Spinal cord (tissue), 9 donors: ENCODE measurements at regions not wholly inside any gene's neighbourhood (a gene's known extent, or its start where the extent isn't known, plus 50 kb on each side); places are given as distances from the start of the nearest gene placed in this dataset.
"Not testable (repeated sequence)": the region's sequence is repeated elsewhere in the genome, so short reads cannot be mapped to it uniquely, and the experiment has no call there.

ENCODE experiments used
- DNase-seq, 6 donors: peaks; one replicate each; pipeline versions ENCODE4 v3.0.0 to v3.0.0-alpha.2; 2013 to 2015; ENCODE audit warnings: low spot score in 6 of 6, low read depth in 4 of 6
- H3K27ac ChIP-seq: one replicate; pipeline ENCODE4 v1.5.1; 2013; ENCODE audit warnings: low read depth, low read length, control low read depth
- H3K27me3 ChIP-seq: one replicate; pipeline ENCODE4 v1.6.1; 2013; ENCODE audit warnings: low read length; ENCODE audit not compliant: control insufficient read depth, insufficient read depth
- H3K36me3 ChIP-seq: one replicate; pipeline ENCODE4 v1.6.1; 2013; ENCODE audit warnings: low read length; ENCODE audit not compliant: control insufficient read depth, insufficient read depth
- H3K4me1 ChIP-seq: one replicate; pipeline ENCODE4 v1.6.1; 2013; ENCODE audit warnings: low read length; ENCODE audit not compliant: control insufficient read depth, insufficient read depth
- H3K4me3 ChIP-seq: one replicate; pipeline ENCODE4 v1.5.1; 2013; ENCODE audit warnings: low read depth, low read length, control low read depth
- H3K9me3 ChIP-seq: one replicate; pipeline ENCODE4 v1.6.1; 2013; ENCODE audit warnings: low read length; ENCODE audit not compliant: control insufficient read depth, insufficient read depth
- WGBS: methylation state at CpG from one replicate; pipeline ENCODE4 v1.1.5; 2013; ENCODE audit warnings: missing lambda C conversion rate; ENCODE audit not compliant: insufficient coverage; 5-methylcytosine and 5-hydroxymethylcytosine counted together
- donor health status: healthy.

GRCh38 chr2:221914334-221914880 is 342.3 kb upstream of the EPHA4 start:
- H3K27me3 ChIP-seq: no peaks in the 10 kb centered on the region
- H3K4me3 ChIP-seq: no peak overlapping the region
- H3K4me1 ChIP-seq: no peaks in the 10 kb centered on the region
- 83% methylated on average over 1 of the region's 3 CpGs for WGBS
- H3K36me3 ChIP-seq: no peaks in the 10 kb centered on the region
- DNase-seq: peak in 1 of 6 donors; percentile 34
- H3K9me3 ChIP-seq: no peaks in the 10 kb centered on the region
- H3K27ac ChIP-seq: no peak overlapping the region

- no CpG with 5 or more reads among the region's 1 CpG for WGBS
- no peaks in the 10 kb centered on the region for H3K9me3 ChIP-seq
- no peak for DNase-seq
Observed at GRCh38 chr2:221911890-221912289, 339.8 kb upstream of the EPHA4 start.

GRCh38 chr2:221911321-221911720 is 339.2 kb upstream of the EPHA4 start:
- Histone ChIP-seq H3K27ac (no peak overlapping the region), H3K36me3 (no peaks in the 10 kb centered on the region), H3K4me1 (no peaks in the 10 kb centered on the region), H3K9me3 (no peaks in the 10 kb centered on the region), H3K27me3 (no peaks in the 10 kb centered on the region), H3K4me3 (no peak overlapping the region)
- no peak for DNase-seq
- no CpG with 5 or more reads among the region's 4 CpGs for WGBS

More at GRCh38 chr2:221911890-221912289, 339.8 kb upstream of the EPHA4 start:
- no peak overlapping the region for H3K27ac ChIP-seq
- H3K4me3 ChIP-seq: no peak overlapping the region
- no peaks in the 10 kb centered on the region for H3K27me3 ChIP-seq
- H3K36me3 ChIP-seq: no peaks in the 10 kb centered on the region
- no peaks in the 10 kb centered on the region for H3K4me1 ChIP-seq

DNA sequence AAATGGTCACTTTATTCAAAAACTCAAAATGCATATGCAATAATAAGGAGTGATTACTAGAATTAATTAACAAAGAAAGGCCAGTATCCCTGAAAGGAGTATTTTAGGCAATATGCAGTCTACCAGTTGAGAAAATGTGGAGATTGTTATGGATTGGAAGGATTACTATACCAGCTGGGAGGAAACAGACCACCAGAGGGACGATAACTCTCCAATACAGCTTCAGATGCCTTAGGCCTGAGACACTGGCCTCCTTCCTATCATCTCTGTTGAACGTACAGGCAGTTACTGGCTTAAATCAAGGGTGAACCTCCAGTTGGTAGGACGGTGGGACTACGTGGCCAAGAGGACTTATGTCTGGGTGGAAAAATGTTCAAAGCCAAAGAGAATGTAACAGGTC is 336.4 kb upstream of the EPHA4 start:
- Histone ChIP-seq H3K27me3 (no peaks in the 10 kb centered on the region), H3K9me3 (no peaks in the 10 kb centered on the region), H3K4me1 (no peaks in the 10 kb centered on the region), H3K4me3 (no peak overlapping the region), H3K36me3 (no peaks in the 10 kb centered on the region), H3K27ac (no peak overlapping the region)
- no peak for DNase-seq
- 86% methylated on average over 1 of the region's 4 CpGs for WGBS

- WGBS: 57% methylated on average over 1 of the region's 3 CpGs
- Histone ChIP-seq H3K9me3 (no peaks in the 10 kb centered on the region), H3K27ac (no peak overlapping the region), H3K27me3 (no peaks in the 10 kb centered on the region), H3K4me1 (peaks cover 3% of the 10 kb centered on the region), H3K36me3 (no peaks in the 10 kb centered on the region), H3K4me3 (no peak overlapping the region)
- DNase-seq: no peak
Observed at GRCh38 chr2:221897718-221898117, 325.6 kb upstream of the EPHA4 start.

GRCh38 chr2:221896505-221897151 is 324.5 kb upstream of the EPHA4 start:
- H3K9me3 ChIP-seq: no peaks in the 10 kb centered on the region
- H3K4me1 ChIP-seq: peaks cover 3% of the 10 kb centered on the region
- no peak overlapping the region for H3K27ac ChIP-seq
- 51% methylated on average over 5 of the region's 10 CpGs for WGBS
- H3K4me3 ChIP-seq: no peak overlapping the region
- DNase-seq: peak in 2 of 6 donors; percentile 30 to 75
- no peaks in the 10 kb centered on the region for H3K27me3 ChIP-seq
- H3K36me3 ChIP-seq: no peaks in the 10 kb centered on the region

- no peaks in the 10 kb centered on the region for H3K27me3 ChIP-seq
- no peaks in the 10 kb centered on the region for H3K36me3 ChIP-seq
- WGBS: 50% methylated on average over 6 of the region's 10 CpGs
- H3K4me3 ChIP-seq: no peak overlapping the region
- peaks cover 3% of the 10 kb centered on the region for H3K4me1 ChIP-seq
- peak in 2 of 6 donors; percentile 64 to 94 for DNase-seq
- no peaks in the 10 kb centered on the region for H3K9me3 ChIP-seq
- H3K27ac ChIP-seq: no peak overlapping the region
Observed at GRCh38 chr2:221895366-221896121, 323.4 kb upstream of the EPHA4 start.

DNA sequence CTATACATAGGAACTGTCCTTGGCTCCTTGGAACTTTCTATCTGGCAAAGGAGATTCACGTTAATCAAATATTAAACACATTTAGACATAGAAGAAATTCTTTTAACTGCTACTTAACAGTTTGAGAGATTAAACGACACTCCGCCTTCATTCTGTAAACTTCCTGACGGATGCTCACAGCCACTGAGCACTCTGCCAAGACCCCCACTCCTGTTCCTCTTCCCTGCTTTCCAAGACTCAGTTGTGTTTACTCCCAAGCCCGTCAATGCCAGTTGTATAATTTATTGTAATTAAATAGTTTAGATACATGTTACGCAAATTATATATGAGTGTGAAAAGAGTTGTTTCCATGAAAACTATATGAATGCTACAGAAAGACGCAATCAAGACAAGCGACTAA is 321.4 kb upstream of the EPHA4 start:
- H3K9me3 ChIP-seq: no peaks in the 10 kb centered on the region
- H3K4me1 ChIP-seq: peaks cover 3% of the 10 kb centered on the region
- H3K27ac ChIP-seq: no peak overlapping the region
- peak in 1 of 6 donors; percentile 84 for DNase-seq
- no peaks in the 10 kb centered on the region for H3K36me3 ChIP-seq
- 100% methylated on average over 3 of the region's 8 CpGs for WGBS
- H3K4me3 ChIP-seq: no peak overlapping the region
- no peaks in the 10 kb centered on the region for H3K27me3 ChIP-seq

- H3K4me1 ChIP-seq, H3K9me3 ChIP-seq, H3K27ac ChIP-seq, H3K36me3 ChIP-seq, H3K4me3 ChIP-seq, DNase-seq, H3K27me3 ChIP-seq: not testable (repeated sequence)
- 100% methylated on average over 1 of the region's 31 CpGs for WGBS
Observed at GRCh38 chr2:221892006-221892405, 319.9 kb upstream of the EPHA4 start.

GRCh38 chr2:221883976-221884375 is 311.9 kb upstream of the EPHA4 start:
- no peak overlapping the region for H3K4me3 ChIP-seq
- DNase-seq: peak in 3 of 6 donors; percentile 33 to 87 (median 51)
- WGBS: 0% methylated on average over 2 of the region's 4 CpGs
- H3K4me1 ChIP-seq: no peaks in the 10 kb centered on the region
- no peaks in the 10 kb centered on the region for H3K36me3 ChIP-seq
- H3K27ac ChIP-seq: no peak overlapping the region
- no peaks in the 10 kb centered on the region for H3K27me3 ChIP-seq
- H3K9me3 ChIP-seq: no peaks in the 10 kb centered on the region
